ENCODE measurements at regions not wholly inside any gene's neighbourhood (a gene's known extent, or its start where the extent isn't known, plus 50 kb on each side); places are given as distances from the start of the nearest gene placed in this dataset.

- TF ChIP-seq, protein P1, sequence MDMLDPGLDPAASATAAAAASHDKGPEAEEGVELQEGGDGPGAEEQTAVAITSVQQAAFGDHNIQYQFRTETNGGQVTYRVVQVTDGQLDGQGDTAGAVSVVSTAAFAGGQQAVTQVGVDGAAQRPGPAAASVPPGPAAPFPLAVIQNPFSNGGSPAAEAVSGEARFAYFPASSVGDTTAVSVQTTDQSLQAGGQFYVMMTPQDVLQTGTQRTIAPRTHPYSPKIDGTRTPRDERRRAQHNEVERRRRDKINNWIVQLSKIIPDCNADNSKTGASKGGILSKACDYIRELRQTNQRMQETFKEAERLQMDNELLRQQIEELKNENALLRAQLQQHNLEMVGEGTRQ (IDR thresholded peaks at IDR 0.05; ENCODE audit: low read depth, low read length), result no peak
- TF ChIP-seq MAFK (IDR thresholded peaks at IDR 0.05; ENCODE audit: low read depth, low read length) (no peak), RFX5 (IDR thresholded peaks at IDR 0.05; ENCODE audit: low read depth, low read length) (no peak), BHLHE40 (IDR thresholded peaks at IDR 0.05; ENCODE audit: low read depth, low read length) (no peak), CHD1 (IDR thresholded peaks at IDR 0.05; ENCODE audit: low read depth, low read length) (no peak), SMC3 (IDR thresholded peaks at IDR 0.05; ENCODE audit: low read depth, low read length) (no peak), CTCF (conservative IDR thresholded peaks at IDR 0.05; ENCODE audit: low read depth, low read length) (no peak), RCOR1 (IDR thresholded peaks at IDR 0.05; ENCODE audit: insufficient replicate concordance, low read length) (no peak), CEBPB (IDR thresholded peaks at IDR 0.05; ENCODE audit: low read depth, low read length) (no peak), NFE2L2 (IDR thresholded peaks at IDR 0.05; ENCODE audit: low read depth, low read length) (no peak), POLR2A (IDR thresholded peaks at IDR 0.05; ENCODE audit: low read depth, low read length) (no peak), FOS (IDR thresholded peaks at IDR 0.05; ENCODE audit: low read depth, low read length) (no peak), RAD21 (IDR thresholded peaks at IDR 0.05; ENCODE audit: low read length) (no peak), MAZ (IDR thresholded peaks at IDR 0.05; ENCODE audit: borderline replicate concordance, low read depth, low read length) (no peak), MXI1 (IDR thresholded peaks at IDR 0.05; ENCODE audit: borderline replicate concordance, low read depth, low read length) (no peak)
- TF ChIP-seq, protein P2, sequence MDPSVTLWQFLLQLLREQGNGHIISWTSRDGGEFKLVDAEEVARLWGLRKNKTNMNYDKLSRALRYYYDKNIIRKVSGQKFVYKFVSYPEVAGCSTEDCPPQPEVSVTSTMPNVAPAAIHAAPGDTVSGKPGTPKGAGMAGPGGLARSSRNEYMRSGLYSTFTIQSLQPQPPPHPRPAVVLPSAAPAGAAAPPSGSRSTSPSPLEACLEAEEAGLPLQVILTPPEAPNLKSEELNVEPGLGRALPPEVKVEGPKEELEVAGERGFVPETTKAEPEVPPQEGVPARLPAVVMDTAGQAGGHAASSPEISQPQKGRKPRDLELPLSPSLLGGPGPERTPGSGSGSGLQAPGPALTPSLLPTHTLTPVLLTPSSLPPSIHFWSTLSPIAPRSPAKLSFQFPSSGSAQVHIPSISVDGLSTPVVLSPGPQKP (IDR thresholded peaks at IDR 0.05; ENCODE audit: borderline replicate concordance, low read depth, low read length), result no peak
- H2BK20ac ChIP-seq (ENCODE audit: low read depth, low read length), result no peak overlapping the region
- no peak overlapping the region for H4K91ac ChIP-seq (ENCODE audit: insufficient read depth, low read depth, low read length)
- no peaks in the 10 kb centered on the region for H3K79me1 ChIP-seq (ENCODE audit: low read depth in 1 of 2, low read length in 2 of 2)
- DNase-seq (no peak), ATAC-seq (ENCODE audit: low read depth) (no peak)
- H3K56ac ChIP-seq (ENCODE audit: extremely low read depth, insufficient read depth, low read length), result no peak overlapping the region
- intact Hi-C loops (cut with micrococcal nuclease) (no loop called here), in situ Hi-C loops (cut with MboI; ENCODE audit: low sequenced_read_pairs) (no loop called here), dilution Hi-C loops (cut with HindIII; ENCODE audit: low sequenced_read_pairs, unreplicated experiment) (no loop called here)
- no peak overlapping the region for H2AFZ ChIP-seq (replicated peaks; ENCODE audit: low read length, poor library complexity)
- H2BK120ac ChIP-seq (ENCODE audit: low read depth, low read length), result no peak overlapping the region
- H2AK9ac ChIP-seq (replicated peaks; ENCODE audit: low read depth, low read length, poor library complexity), result no peak overlapping the region
- no peak overlapping the region for H3K4ac ChIP-seq (ENCODE audit: low read depth, low read length)
- no peaks in the 10 kb centered on the region for H3K9me1 ChIP-seq (ENCODE audit: insufficient read depth, low read length)
- H3K4me2 ChIP-seq (ENCODE audit: low read depth, low read length), result no peak overlapping the region
- no peak overlapping the region for H2BK15ac ChIP-seq (ENCODE audit: low read depth, low read length)
- no peak overlapping the region for H3K23ac ChIP-seq (ENCODE audit: low read depth, low read length)
- H3K4me3 ChIP-seq (ENCODE audit: insufficient read depth, low read depth, low read length), result no peak overlapping the region
- no peak overlapping the region for H2AK5ac ChIP-seq (ENCODE audit: low read depth, low read length)
- CTCF ChIA-PET, result no interaction called here
- H3K9me3 ChIP-seq (ENCODE audit: control insufficient read depth, insufficient read depth, low read length), result no peaks in the 10 kb centered on the region
- H4K8ac ChIP-seq (ENCODE audit: low read depth in 2 of 2, low read length in 2 of 2), result no peak overlapping the region
- POLR2A ChIA-PET (ENCODE audit: unreplicated experiment), result no interaction called here
- H3K36me3 ChIP-seq (ENCODE audit: control insufficient read depth, insufficient read depth, low read length), result no peaks in the 10 kb centered on the region
- H4K20me1 ChIP-seq (ENCODE audit: insufficient read depth, low read length), result no peaks in the 10 kb centered on the region; the same call in 1 of the 2 replicates
- H3K18ac ChIP-seq (ENCODE audit: low read depth, low read length), result no peak overlapping the region
- BruUV-seq (replicated peaks), result no TSS peak
- H4K5ac ChIP-seq (ENCODE audit: low read depth, low read length), result no peak overlapping the region
- H2BK5ac ChIP-seq (ENCODE audit: low read depth, low read length, poor library complexity, severe bottlenecking), result no peak overlapping the region
- H3K9ac ChIP-seq (ENCODE audit: low read depth, low read length), result no peak overlapping the region
- 18% methylated on average over 2 of the region's 7 CpGs; no CpG with 5 or more reads in 1 of the 2 experiments for WGBS, 2 experiments (ENCODE audit: extremely low coverage in 2 of 2, insufficient read length in 1 of 2)
- H3K27me3 ChIP-seq (ENCODE audit: control insufficient read depth, insufficient read depth, low read length), result no peaks in the 10 kb centered on the region; the same call in 1 of the 2 replicates
- H3K14ac ChIP-seq (replicated peaks; ENCODE audit: low read depth, low read length), result no peak overlapping the region
- no peak overlapping the region for H3K27ac ChIP-seq (ENCODE audit: insufficient read depth, low read length)
- H3K4me1 ChIP-seq (ENCODE audit: control insufficient read depth, insufficient read depth, low read length), result no peaks in the 10 kb centered on the region
Measured at GRCh38 chr13:22929381-22930126, 251.2 kb upstream of the SGCG start.
